ENCODE measurements at regions not wholly inside any gene's neighbourhood (a gene's known extent, or its start where the extent isn't known, plus 50 kb on each side); places are given as distances from the start of the nearest gene placed in this dataset.

DNA sequence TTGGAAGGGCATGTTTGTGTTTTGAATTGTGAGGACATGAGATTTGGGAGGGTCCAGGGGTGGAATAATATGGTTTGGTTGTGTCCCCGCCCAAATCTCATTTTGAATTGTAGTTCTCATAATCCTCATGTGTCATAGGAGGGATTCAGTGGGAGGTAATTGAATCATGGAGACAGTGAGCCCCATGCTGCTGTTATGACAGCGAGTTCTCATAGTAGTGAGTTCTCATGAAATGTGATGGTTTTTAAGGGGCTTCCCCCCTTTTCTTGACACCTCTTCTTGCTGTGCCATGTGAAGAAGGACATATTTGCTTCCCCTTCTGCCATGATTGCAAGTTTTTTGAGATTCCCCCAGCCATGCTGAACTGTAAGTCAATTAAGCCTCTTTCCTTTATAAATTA is 260.0 kb downstream of the DUSP6 start:
- no peak for DNase-seq

DNA sequence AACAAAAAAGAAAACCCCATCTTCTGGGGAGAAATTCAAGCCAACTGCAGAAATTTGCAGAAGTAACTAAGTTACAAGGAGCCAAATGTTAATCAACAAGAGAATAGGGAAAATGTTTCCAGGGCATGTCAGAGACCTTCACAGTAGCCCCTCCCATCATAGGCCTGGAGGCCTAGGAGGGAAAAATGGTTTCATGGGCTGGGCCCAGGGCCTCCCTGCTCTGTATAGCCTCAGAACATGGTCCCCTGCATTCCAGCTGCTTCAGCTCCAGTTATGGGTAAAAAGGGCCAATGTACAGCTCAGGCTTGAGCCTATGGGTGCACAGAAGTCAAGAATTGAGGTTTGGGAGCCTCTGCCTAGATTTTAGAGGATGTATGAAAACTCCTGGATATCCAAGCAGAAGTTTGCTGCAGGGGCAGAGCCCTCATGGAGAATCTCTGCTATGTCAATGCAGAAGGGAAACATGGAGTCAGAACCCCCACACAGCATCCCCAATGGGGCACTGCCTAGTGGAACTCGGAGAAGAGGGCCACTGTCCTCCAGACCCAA is 260.9 kb downstream of the DUSP6 start:
- DNase-seq, result no peak

GRCh38 chr12:89089264-89089663 is 263.0 kb downstream of the DUSP6 start:
- no peak for DNase-seq

GRCh38 chr12:89087876-89088275 is 264.4 kb downstream of the DUSP6 start:
- DNase-seq, result no peak

GRCh38 chr12:89087149-89087825 is 265.0 kb downstream of the DUSP6 start:
- no peak for DNase-seq

GRCh38 chr12:89085421-89085820 is 266.9 kb downstream of the DUSP6 start:
- DNase-seq, result no peak

GRCh38 chr12:89084751-89085150 is 267.6 kb downstream of the DUSP6 start:
- DNase-seq, result no peak

DNA sequence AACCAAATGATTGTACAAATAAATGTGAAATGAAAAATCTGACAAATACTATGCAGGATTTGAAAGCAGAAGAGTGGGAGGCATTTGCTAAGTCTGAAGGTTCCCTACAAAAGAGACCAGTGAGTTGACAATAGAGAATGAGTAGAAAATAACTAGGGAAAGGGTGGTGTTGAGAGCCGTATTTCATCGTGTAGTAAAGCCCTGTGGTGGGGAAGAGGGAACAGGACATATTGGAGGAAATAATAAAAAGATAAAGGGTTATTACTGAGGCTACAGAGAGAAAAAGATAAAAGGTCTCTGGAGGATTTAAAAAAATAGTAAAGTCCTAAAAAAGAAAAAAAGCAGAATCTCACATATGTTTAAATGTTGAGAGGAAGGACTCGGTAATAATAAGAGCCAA is 268.8 kb downstream of the DUSP6 start:
- no peak for DNase-seq

GRCh38 chr12:89082370-89082753 is 269.9 kb downstream of the DUSP6 start:
- no peak for DNase-seq

DNA sequence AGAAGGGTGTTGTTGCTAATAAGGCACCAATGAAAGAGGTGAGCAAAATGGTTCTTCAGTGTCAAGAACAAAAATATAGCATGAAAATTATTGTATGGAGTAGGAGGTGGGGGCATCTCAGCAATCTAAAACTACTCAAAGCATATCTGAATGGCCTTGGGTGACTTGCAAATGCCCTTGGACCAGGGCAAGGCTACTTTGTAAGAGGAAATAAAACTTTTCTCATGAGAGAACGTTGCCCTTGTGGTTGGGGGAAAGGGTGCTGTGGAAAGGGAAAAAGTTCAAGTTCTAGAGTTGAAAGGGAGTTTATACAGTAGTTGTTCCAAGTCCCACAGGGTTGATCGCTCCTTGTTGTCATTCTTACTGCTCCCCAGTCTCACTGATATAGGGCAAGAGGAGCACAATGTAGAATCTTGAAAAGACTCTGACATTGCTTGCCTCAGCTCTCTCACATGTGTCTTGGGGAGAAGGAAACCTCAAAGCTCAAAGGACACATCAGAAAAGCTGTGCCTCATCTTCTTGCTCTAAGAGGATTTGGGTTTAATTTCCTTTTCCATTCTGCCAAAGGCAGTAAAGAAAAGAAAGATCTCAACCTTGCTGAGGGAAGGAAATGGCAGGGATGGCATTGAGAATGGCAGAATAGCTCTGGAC is 270.5 kb downstream of the DUSP6 start:
- DNase-seq, result no peak

GRCh38 chr12:89080793-89081465 is 271.4 kb downstream of the DUSP6 start:
- no peak for DNase-seq

GRCh38 chr12:89075880-89076540 is 276.3 kb downstream of the DUSP6 start:
- DNase-seq, result no peak

- no peak for DNase-seq
Observed at GRCh38 chr12:89073659-89074058, 278.6 kb downstream of the DUSP6 start.

GRCh38 chr12:89073027-89073398 is 279.3 kb downstream of the DUSP6 start:
- DNase-seq, result no peak

- DNase-seq, result no peak
Observed at GRCh38 chr12:89072294-89073026, 279.8 kb downstream of the DUSP6 start.

- no peak for DNase-seq
Observed at GRCh38 chr12:89070603-89071002, 281.7 kb downstream of the DUSP6 start.

- DNase-seq, result no peak
Observed at GRCh38 chr12:89069431-89069830, 282.9 kb downstream of the DUSP6 start.

- DNase-seq, result no peak
Observed at GRCh38 chr12:89067421-89068187, 284.7 kb downstream of the DUSP6 start.

DNA sequence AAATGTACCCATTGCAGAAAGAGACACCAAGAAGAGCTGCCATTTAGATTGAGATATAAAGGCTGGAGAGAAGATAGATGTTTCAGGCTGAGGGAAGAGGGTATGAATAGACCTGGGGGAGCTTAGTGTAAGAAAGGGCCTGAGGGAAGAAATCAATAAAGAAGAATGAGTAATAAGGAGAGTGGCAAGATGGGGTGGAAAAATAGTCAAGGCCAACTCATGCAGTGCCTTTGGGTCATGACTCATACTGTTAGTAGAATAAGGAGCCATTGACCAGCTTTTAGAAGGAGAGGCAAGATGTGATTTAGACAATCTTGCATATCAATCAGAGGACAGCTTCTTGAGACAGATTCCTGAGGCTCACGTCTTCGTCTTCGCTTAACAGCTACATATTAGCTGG is 287.5 kb downstream of the DUSP6 start:
- no peak for DNase-seq

GRCh38 chr12:89064151-89064550 is 288.1 kb downstream of the DUSP6 start:
- DNase-seq, result no peak

DNA sequence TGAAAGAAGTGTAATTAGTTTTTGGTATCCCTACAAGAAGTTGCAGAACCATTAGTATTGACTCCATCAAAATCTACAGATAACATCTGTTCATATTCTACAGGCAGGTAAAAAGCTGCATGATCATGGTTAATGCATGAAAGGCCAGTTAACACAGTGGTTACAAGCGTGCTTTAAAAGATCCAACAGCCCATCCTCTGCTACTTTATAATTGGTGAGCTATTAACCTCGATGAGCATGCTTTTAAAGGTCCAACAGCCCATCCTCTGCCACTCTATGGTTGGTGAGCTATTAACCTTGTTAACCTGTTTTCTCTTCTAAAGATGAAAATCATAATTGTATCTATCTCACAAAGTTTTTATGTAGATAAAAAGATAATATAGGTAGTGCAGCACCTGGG is 289.3 kb downstream of the DUSP6 start:
- DNase-seq, result no peak

All from occipital lobe (tissue), 1 donor.